T47D (cell line): ENCODE measurements at regions not wholly inside any gene's neighbourhood (a gene's known extent, or its start where the extent isn't known, plus 50 kb on each side); places are given as distances from the start of the nearest gene placed in this dataset.

Experiments used
- DNase-seq, 2 experiments: peaks; one replicate each; pipeline versions ENCODE4 v3.0.0 to v3.0.0-alpha.2; 2011 to 2012; ENCODE audit warnings: low read depth in 1 of 2, low spot score in 1 of 2
- JUND ChIP-seq: IDR thresholded peaks from 2 replicates; pipeline ENCODE4 v1.6.1; 2012; ENCODE audit warnings: low read depth
- in situ Hi-C: cut with HindIII; loops from 2 replicates; pipeline ENCODE4 v1.10.0; 2016; ENCODE audit warnings: low sequenced_read_pairs, low pct_unique_long_range_greater_than_20kb

DNA sequence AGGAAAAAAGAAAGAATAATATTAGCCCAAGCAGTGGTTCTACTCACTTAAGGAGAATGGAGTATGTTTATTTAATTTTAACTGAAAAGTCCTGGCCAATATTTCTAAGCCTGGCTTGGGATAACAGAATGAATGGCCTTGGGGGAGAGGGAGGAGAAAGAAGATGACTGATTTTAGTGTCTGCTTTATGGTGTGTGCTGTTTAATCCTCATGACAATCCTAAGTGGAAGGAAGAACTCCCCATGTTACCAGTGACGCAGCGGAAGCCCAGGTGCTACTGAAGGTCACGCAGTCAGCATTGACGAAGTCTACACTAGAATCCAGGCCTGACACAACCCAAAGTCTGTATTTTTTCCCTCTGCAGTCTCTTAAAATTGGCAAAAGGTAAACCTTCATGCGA, 50.5 kb downstream of the PALM2AKAP2 start:
- in situ Hi-C loops = no loop called here
- DNase-seq = no peak
- TF ChIP-seq JUND = no peak

- no peak for TF ChIP-seq JUND
- in situ Hi-C loops = no loop called here
- DNase-seq = no peak
Observed at GRCh38 chr9:109831998-109832658, 52.1 kb downstream of the PALM2AKAP2 start.

DNA sequence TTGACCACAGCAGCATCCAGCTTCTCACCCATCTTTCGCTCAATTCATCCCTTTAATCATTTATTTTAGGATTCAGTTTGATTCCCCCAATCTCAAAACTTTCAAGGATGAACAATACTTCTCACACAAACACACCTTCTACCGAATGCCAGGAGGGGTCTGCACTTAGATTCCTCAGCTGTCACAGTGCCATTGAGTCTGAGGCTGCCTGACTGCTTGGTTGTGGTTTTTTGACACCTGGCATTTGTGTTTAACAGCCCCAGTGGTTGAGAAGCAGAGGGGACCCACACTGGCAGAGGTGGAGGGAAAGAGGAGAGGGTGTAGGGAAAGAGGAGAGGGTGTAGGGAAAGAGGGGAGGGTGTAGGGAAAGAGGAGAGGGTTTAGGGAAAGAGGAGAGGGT, 54.9 kb downstream of the PALM2AKAP2 start:
- in situ Hi-C loops = no loop called here

DNA sequence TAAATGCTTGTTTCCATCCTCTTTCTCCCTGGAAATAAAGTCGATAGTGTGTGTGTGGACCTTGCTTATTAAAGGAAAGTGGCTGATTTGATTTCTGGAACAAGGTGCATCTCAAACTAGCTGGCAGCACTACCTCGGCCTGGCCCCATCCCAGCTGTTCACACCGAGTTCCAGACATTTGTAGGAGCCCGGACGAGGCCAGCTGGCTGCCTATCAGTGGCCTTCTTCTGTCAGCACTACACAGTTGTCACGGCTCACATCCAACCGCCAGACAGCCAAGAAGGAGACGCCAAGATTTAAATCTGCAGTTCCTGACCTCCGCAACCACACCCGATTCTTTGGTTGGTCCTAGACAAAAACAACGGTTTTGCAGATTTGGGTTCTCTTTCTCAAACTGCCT, 63.6 kb downstream of the PALM2AKAP2 start:
- no peak for DNase-seq
- TF ChIP-seq JUND = no peak
- in situ Hi-C loops = no loop called here

More for the DNA sequence above, 54.9 kb downstream of the PALM2AKAP2 start:
- TF ChIP-seq JUND = no peak
- no peak for DNase-seq

- in situ Hi-C loops = no loop called here
Observed at GRCh38 chr9:109845226-109845625, 65.2 kb downstream of the PALM2AKAP2 start.

GRCh38 chr9:109846776-109847175, 66.8 kb downstream of the PALM2AKAP2 start:
- TF ChIP-seq JUND = no peak
- in situ Hi-C loops = no loop called here
- no peak for DNase-seq

More at GRCh38 chr9:109845226-109845625, 65.2 kb downstream of the PALM2AKAP2 start:
- no peak for TF ChIP-seq JUND
- no peak for DNase-seq

- in situ Hi-C loops = no loop called here
- no peak for DNase-seq
- TF ChIP-seq JUND = no peak
Observed at GRCh38 chr9:109852556-109852955, 72.6 kb downstream of the PALM2AKAP2 start.

DNA sequence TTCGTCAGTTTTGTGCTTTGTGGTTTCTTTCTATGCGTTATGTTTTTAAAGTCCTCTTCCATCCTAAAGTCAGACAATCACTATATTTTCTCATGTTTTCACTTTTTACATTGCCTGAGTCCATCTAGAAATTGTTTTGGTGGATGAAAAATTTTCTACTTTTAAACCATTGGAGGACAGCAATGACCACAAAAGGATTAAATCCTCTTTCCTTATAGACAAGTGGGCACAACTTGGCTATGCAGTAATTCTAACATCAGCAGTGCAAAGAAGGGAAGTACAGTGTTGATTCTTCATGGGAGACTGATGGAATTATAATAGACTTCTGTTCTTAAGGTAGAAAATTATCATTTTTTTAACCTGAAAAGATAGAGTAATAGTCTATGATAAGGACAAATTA, 75.5 kb downstream of the PALM2AKAP2 start:
- TF ChIP-seq JUND = no peak
- no peak for DNase-seq
- in situ Hi-C loops = no loop called here

- no peak for TF ChIP-seq JUND
- in situ Hi-C loops = no loop called here
Observed at GRCh38 chr9:109856785-109857184, 76.8 kb downstream of the PALM2AKAP2 start.

GRCh38 chr9:109857336-109857735, 77.3 kb downstream of the PALM2AKAP2 start:
- TF ChIP-seq JUND = no peak
- in situ Hi-C loops = no loop called here
- no peak for DNase-seq

More at GRCh38 chr9:109856785-109857184, 76.8 kb downstream of the PALM2AKAP2 start:
- DNase-seq = no peak

GRCh38 chr9:109859447-109859846, 79.4 kb downstream of the PALM2AKAP2 start:
- TF ChIP-seq JUND = no peak
- no peak for DNase-seq
- in situ Hi-C loops = no loop called here

DNA sequence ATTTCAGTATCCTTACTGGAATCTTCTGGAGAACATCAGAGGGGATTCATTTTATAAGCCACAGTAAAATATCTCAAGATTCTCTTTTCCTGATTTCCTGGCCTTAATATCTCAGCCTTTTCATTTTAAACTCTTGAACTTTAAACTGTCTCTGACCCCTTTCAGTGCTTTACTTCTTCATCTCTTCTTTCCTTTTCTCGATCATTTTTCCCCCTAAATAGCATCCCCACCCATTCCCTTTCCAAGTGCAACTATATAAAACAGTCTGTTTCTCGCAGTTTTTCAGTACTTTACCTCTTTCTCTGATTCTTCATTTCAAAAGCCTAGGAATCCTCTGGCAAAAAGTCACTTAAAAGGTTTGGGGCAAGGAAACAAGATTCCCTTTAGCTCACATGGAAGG, 80.5 kb downstream of the PALM2AKAP2 start:
- DNase-seq = no peak
- TF ChIP-seq JUND = no peak
- in situ Hi-C loops = no loop called here

DNA sequence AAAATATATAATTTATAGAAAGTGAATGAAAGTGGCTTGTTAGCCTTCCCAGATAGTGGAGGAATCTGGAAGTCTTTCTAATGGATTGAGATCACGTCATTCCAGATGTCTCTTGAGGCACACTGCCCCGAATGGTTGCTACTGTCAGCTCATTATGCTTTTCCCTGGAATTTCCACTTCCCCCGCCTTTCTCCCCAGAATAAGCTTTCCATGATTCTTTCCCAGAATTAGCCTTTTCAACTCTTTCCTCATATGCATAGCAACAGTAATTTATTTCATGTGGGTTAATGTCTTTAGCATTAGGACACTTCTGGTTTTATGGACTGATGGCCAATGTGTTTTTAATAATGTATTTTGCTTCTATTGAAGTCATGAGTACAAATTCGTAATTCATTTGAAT, 81.5 kb downstream of the PALM2AKAP2 start:
- in situ Hi-C loops = no loop called here
- no peak for DNase-seq
- TF ChIP-seq JUND = no peak

GRCh38 chr9:109861918-109862317, 81.9 kb downstream of the PALM2AKAP2 start:
- in situ Hi-C loops = no loop called here
- no peak for TF ChIP-seq JUND
- no peak for DNase-seq
